NCI-H748 treated with DMSO at 0.1 percent for 48 hours (cell line): ENCODE measurements at regions not wholly inside any gene's neighbourhood (a gene's known extent, or its start where the extent isn't known, plus 50 kb on each side); places are given as distances from the start of the nearest gene placed in this dataset.

Experiments used
- DNase-seq: peaks from one replicate; lab custom pipeline; 2025; lab: John Stamatoyannopoulos, UW

- DNase-seq, result no peak
These were observed 152.2 kb downstream of the SIPA1L2 start for GRCh38 chr1:232477728-232478127.

- no peak for DNase-seq
These were observed 153.4 kb downstream of the SIPA1L2 start for GRCh38 chr1:232476538-232476950.

GRCh38 chr1:232474826-232475225 is 155.1 kb downstream of the SIPA1L2 start:
- no peak for DNase-seq

- no peak for DNase-seq
These were observed 156.0 kb downstream of the SIPA1L2 start for GRCh38 chr1:232473900-232474299.

- no peak for DNase-seq
These were observed 156.6 kb downstream of the SIPA1L2 start for GRCh38 chr1:232473324-232473723.

GRCh38 chr1:232472485-232473041 is 157.4 kb downstream of the SIPA1L2 start:
- no peak for DNase-seq

GRCh38 chr1:232471250-232471649 is 158.7 kb downstream of the SIPA1L2 start:
- DNase-seq, result no peak

GRCh38 chr1:232470711-232471110 is 159.2 kb downstream of the SIPA1L2 start:
- DNase-seq, result no peak

GRCh38 chr1:232468249-232468648 is 161.7 kb downstream of the SIPA1L2 start:
- no peak for DNase-seq

- DNase-seq, result no peak
These were observed 162.7 kb downstream of the SIPA1L2 start for GRCh38 chr1:232467073-232467760.

- no peak for DNase-seq
These were observed 165.6 kb downstream of the SIPA1L2 start for GRCh38 chr1:232464325-232464724.

- DNase-seq, result no peak
These were observed 166.7 kb downstream of the SIPA1L2 start for GRCh38 chr1:232463225-232463624.

- DNase-seq, result peak; percentile 9
These were observed 167.7 kb downstream of the SIPA1L2 start for GRCh38 chr1:232462213-232462612.

- no peak for DNase-seq
These were observed 170.1 kb downstream of the SIPA1L2 start for GRCh38 chr1:232459826-232460225.

- no peak for DNase-seq
These were observed 170.8 kb downstream of the SIPA1L2 start for GRCh38 chr1:232459087-232459486.

GRCh38 chr1:232457595-232457994 is 172.3 kb downstream of the SIPA1L2 start:
- DNase-seq, result no peak

GRCh38 chr1:232456714-232457113 is 173.2 kb downstream of the SIPA1L2 start:
- DNase-seq, result no peak

GRCh38 chr1:232454227-232454886 is 175.6 kb downstream of the SIPA1L2 start:
- no peak for DNase-seq

GRCh38 chr1:232452736-232453440 is 177.0 kb downstream of the SIPA1L2 start:
- DNase-seq, result no peak

GRCh38 chr1:232452117-232452516 is 177.8 kb downstream of the SIPA1L2 start:
- DNase-seq, result no peak

- no peak for DNase-seq
These were observed 178.4 kb downstream of the SIPA1L2 start for GRCh38 chr1:232451506-232451905.

GRCh38 chr1:232450615-232451014 is 179.3 kb downstream of the SIPA1L2 start:
- no peak for DNase-seq

GRCh38 chr1:232447125-232447524 is 182.8 kb downstream of the SIPA1L2 start:
- DNase-seq, result no peak
